Keratinocyte (primary cell): ENCODE measurements at regions not wholly inside any gene's neighbourhood (a gene's known extent, or its start where the extent isn't known, plus 50 kb on each side); places are given as distances from the start of the nearest gene placed in this dataset.

Source experiments
- DNase-seq: peaks from one replicate; pipeline ENCODE4 v3.0.0-alpha.2; 2011; ENCODE audit warnings: low read depth, missing footprints, low spot score
- FAIRE-seq: peaks from 2 replicates; lab custom pipeline; 2011; peaks lifted over from hg19 to GRCh38; lab: Jason Lieb, UNC
- H2AFZ ChIP-seq: 2 replicates; pipeline ENCODE4 v1.6.0; 2012; ENCODE audit warnings: low read length, control low read depth, inconsistent platforms; ENCODE audit not compliant: control insufficient read depth
- H3K27ac ChIP-seq: 2 replicates; pipeline ENCODE4 v1.5.1; 2011; ENCODE audit warnings: low read length; ENCODE audit not compliant: control insufficient read depth, insufficient read depth
- H3K27me3 ChIP-seq: 3 replicates; pipeline ENCODE4 v1.6.0; 2011; ENCODE audit warnings: low read length; ENCODE audit not compliant: control insufficient read depth, insufficient read depth; ENCODE audit errors: extremely low read depth
- H3K36me3 ChIP-seq, 2 experiments: 2 replicates in 1 of 2; 3 replicates in 1 of 2; pipeline ENCODE4 v1.5.1; 2011; ENCODE audit warnings: low read length in 2 of 2, mild to moderate bottlenecking in 1 of 2; ENCODE audit not compliant: control insufficient read depth in 2 of 2, insufficient read depth in 2 of 2; ENCODE audit errors: extremely low read depth in 1 of 2
- H3K4me1 ChIP-seq: 3 replicates; pipeline ENCODE4 v1.5.1; 2011; ENCODE audit warnings: low read length; ENCODE audit not compliant: control insufficient read depth, insufficient read depth; ENCODE audit errors: extremely low read depth
- H3K4me2 ChIP-seq: 3 replicates; pipeline ENCODE4 v1.6.0; 2011; ENCODE audit warnings: low read depth, low read length; ENCODE audit not compliant: control insufficient read depth, insufficient read depth; ENCODE audit errors: extremely low read depth
- H3K4me3 ChIP-seq, 3 experiments: fragments of 200-600 bp in 1 of 3; sonication (generic) in 1 of 3; 2 replicates in 2 of 3; 3 replicates in 1 of 3; pipeline ENCODE4 v1.5.1; 2011 to 2016; ENCODE audit warnings: low read length in 3 of 3, mild to moderate bottlenecking in 3 of 3, control low read depth in 2 of 3, inconsistent platforms in 1 of 3, low read depth in 1 of 3, mixed read lengths in 1 of 3, mixed run types in 1 of 3, moderate library complexity in 1 of 3; ENCODE audit not compliant: control insufficient read depth in 2 of 3, insufficient read depth in 2 of 3; ENCODE audit errors: extremely low read depth in 1 of 3
- H3K79me2 ChIP-seq: 2 replicates; pipeline ENCODE4 v1.6.0; 2012; ENCODE audit warnings: low read length; ENCODE audit not compliant: control insufficient read depth, insufficient read depth
- H3K9ac ChIP-seq: 3 replicates; pipeline ENCODE4 v1.6.0; 2011; ENCODE audit warnings: low read length; ENCODE audit not compliant: control insufficient read depth, insufficient read depth; ENCODE audit errors: extremely low read depth
- H3K9me1 ChIP-seq: 3 replicates; pipeline ENCODE4 v1.6.0; 2011; ENCODE audit warnings: low read length; ENCODE audit not compliant: control insufficient read depth, insufficient read depth; ENCODE audit errors: extremely low read depth
- H3K9me3 ChIP-seq: 2 replicates; pipeline ENCODE4 v1.5.1; 2012; ENCODE audit warnings: low read depth, low read length; ENCODE audit not compliant: control insufficient read depth
- H4K20me1 ChIP-seq: 3 replicates; pipeline ENCODE4 v1.6.0; 2011; ENCODE audit warnings: low read length; ENCODE audit not compliant: control insufficient read depth, insufficient read depth; ENCODE audit errors: extremely low read depth
- CTCF ChIP-seq, 3 experiments: IDR thresholded peaks in 1 of 3; conservative IDR thresholded peaks in 1 of 3; optimal IDR thresholded peaks in 1 of 3; 2 replicates in 2 of 3; 3 replicates in 1 of 3; pipeline versions ENCODE3 to v1.5.1; 2011; ENCODE audit warnings: low read length in 3 of 3, mild to moderate bottlenecking in 3 of 3, moderate library complexity in 2 of 3, control low read depth in 1 of 3, inconsistent platforms in 1 of 3; ENCODE audit not compliant: insufficient read depth in 2 of 3; ENCODE audit errors: extremely low read depth in 1 of 3
- EZH2 ChIP-seq: IDR thresholded peaks from one replicate; pipeline ENCODE4 v1.6.1; 2012; ENCODE audit warnings: inconsistent platforms, mild to moderate bottlenecking, low read length, moderate library complexity
- dilution Hi-C: fragments of 300-500 bp; cut with MboI; formaldehyde crosslinking; loops from one replicate; pipeline ENCODE4 v1.7.0; 2020; ENCODE audit warnings: low sequenced_read_pairs; ENCODE audit not compliant: extremely low pct_ligation_motif_present

- Histone ChIP-seq H3K4me2 (no peak overlapping the region), H3K9me3 (no peaks in the 10 kb centered on the region), H4K20me1 (no peaks in the 10 kb centered on the region), H2AFZ (no peak overlapping the region), H3K27ac (no peak overlapping the region), H3K9ac (no peak overlapping the region), H3K36me3 (no peaks in the 10 kb centered on the region), H3K9me1 (no peaks in the 10 kb centered on the region), H3K79me2 (no peaks in the 10 kb centered on the region), H3K4me3 (no peak overlapping the region), H3K4me1 (no peaks in the 10 kb centered on the region), H3K27me3 (no peaks in the 10 kb centered on the region)
- FAIRE-seq (no peak), DNase-seq (no peak)
- dilution Hi-C loops, result no loop called here
- TF ChIP-seq CTCF (optimal IDR thresholded peaks at IDR 0.05 in 1 of 3, IDR thresholded peaks at IDR 0.05 in 1 of 3, conservative IDR thresholded peaks at IDR 0.05 in 1 of 3; ENCODE audit: extremely low read depth in 1 of 3, insufficient read depth in 2 of 3, low read length in 3 of 3), result no peak
- TF ChIP-seq EZH2, result no peak
Measured at GRCh38 chr12:114958538-114958937, 274.6 kb upstream of the TBX3 start.

DNA sequence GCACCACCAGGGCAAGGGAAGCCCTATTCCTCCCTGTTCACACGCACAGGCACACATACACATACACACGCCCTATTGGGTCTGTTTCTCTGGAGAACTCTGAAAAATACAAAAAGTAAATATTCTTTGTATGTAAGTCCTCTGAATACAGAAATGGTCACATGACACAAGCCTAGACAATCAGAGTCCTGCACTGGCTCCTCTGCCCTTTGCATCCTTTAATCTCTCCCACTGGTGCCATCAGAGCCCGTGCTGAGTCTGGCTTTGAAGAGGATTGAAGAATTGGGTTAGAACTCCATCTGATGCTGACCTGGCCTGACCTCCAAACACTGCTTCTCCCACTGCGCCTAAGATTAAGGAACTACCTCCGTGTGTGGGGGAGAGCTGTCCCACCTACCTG lies 273.2 kb upstream of the TBX3 start:
- dilution Hi-C loops, result no loop called here
- TF ChIP-seq EZH2 (no peak), CTCF (optimal IDR thresholded peaks at IDR 0.05 in 1 of 3, IDR thresholded peaks at IDR 0.05 in 1 of 3, conservative IDR thresholded peaks at IDR 0.05 in 1 of 3; ENCODE audit: extremely low read depth in 1 of 3, insufficient read depth in 2 of 3, low read length in 3 of 3) (no peak)
- Histone ChIP-seq H3K4me3 (no peak overlapping the region), H3K27me3 (no peaks in the 10 kb centered on the region), H3K79me2 (no peaks in the 10 kb centered on the region), H2AFZ (no peak overlapping the region), H3K36me3 (no peaks in the 10 kb centered on the region), H3K4me2 (no peak overlapping the region), H3K4me1 (no peaks in the 10 kb centered on the region), H3K27ac (no peak overlapping the region), H4K20me1 (no peaks in the 10 kb centered on the region), H3K9me3 (no peaks in the 10 kb centered on the region), H3K9ac (no peak overlapping the region), H3K9me1 (no peaks in the 10 kb centered on the region)
- DNase-seq, result no peak
- FAIRE-seq, result no peak
